RPMI7951 (cell line): ENCODE measurements at regions not wholly inside any gene's neighbourhood (a gene's known extent, or its start where the extent isn't known, plus 50 kb on each side); places are given as distances from the start of the nearest gene placed in this dataset.

ENCODE experiments used
- DNase-seq: peaks from one replicate; pipeline ENCODE4 v3.0.0-alpha.2; 2012; ENCODE audit warnings: low read depth

- no peak for DNase-seq
Observed at GRCh38 chr2:56100791-56101312, 82.9 kb upstream of the CCDC85A start.

- DNase-seq, result no peak
Observed at GRCh38 chr2:56102098-56102497, 81.7 kb upstream of the CCDC85A start.

DNA sequence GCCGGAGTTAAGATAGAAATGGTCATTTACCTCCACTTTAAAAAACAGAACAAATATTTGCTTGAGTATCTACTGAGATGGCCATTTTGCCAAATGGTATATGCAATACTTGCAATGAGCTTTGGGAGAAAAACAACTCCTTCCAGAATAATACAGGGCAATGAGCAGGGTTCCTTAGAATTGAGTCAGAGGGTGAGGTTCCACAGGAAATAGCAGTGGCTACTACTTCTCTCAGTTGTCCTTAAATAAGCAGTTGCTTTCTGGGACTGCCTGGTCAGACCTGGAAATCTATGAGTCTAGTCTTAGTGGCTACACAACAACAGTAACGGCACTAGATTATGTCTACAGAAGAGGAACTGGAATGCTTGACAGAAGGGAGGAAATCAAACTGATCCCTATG, 80.9 kb upstream of the CCDC85A start:
- no peak for DNase-seq

- DNase-seq, result no peak
Observed at GRCh38 chr2:56104962-56105361, 78.8 kb upstream of the CCDC85A start.

GRCh38 chr2:56107502-56108220, 76.1 kb upstream of the CCDC85A start:
- no peak for DNase-seq

DNA sequence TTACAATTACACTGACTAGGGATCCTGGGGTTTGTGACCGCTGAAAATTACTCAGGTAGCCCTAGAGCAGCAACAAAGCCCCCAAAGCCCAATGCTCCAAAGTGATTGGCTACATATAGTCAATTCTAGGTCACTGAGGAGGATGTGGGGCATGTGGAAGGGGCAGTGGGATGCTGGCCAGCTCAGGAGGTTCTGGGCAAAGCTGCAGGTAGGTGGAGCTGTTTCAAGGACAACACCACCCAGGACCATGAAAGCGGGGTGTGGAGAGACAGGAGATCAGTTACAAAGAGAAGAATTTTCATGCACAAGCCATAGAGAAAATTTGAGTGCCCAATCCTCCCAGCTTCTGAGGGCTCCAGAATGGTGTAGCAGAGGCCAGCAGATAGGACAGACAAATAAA, 75.0 kb upstream of the CCDC85A start:
- DNase-seq, result no peak

DNA sequence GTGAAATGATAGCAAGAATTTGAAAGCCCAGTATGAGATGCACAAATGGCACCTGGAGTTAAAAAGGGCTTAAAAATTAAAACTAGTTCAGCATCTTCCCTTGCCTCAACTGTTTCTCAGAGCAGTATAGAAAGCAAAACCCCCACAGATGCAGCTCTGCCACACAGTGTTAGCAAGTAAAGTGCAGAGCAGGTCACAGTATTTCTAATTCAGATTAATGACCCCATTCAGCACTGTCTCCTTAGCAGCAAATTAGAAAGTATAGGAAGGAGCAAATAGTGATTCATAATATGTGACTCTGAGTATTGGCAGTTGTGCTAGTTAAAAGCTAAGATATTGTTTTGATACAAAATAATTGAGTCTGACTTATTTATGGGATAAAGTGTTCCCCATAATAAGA, 73.8 kb upstream of the CCDC85A start:
- no peak for DNase-seq

DNA sequence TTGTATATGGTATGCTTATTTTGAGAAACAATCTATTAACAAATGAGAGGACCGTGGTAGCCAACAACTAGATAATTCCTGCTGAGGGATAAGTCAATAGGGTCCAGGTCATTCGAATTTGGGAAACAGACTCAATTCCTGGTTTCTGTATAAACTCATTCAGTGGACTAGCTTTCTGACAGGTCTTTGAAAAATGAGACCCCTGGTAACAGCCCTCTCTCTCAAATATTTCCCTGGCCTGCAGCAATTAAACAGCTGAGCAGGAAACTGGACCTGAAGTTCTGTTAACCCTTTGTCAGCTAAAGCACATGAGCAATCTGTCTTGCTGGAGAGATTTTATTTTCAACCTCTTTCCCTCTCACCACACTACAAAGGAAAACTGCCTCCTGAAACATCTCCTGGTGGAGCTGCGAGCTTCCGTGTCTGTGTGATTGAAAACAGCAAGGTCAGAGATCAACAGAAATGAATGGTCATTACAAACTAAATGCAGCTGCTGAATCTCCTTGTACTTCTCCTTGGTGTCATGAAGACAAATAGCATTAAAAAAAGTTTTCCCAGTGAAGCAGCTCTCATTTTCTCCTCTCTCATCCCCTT, 70.3 kb upstream of the CCDC85A start:
- DNase-seq, result no peak

- DNase-seq, result no peak
Observed at GRCh38 chr2:56117764-56118163, 66.0 kb upstream of the CCDC85A start.

- no peak for DNase-seq
Observed at GRCh38 chr2:56118474-56118873, 65.3 kb upstream of the CCDC85A start.

DNA sequence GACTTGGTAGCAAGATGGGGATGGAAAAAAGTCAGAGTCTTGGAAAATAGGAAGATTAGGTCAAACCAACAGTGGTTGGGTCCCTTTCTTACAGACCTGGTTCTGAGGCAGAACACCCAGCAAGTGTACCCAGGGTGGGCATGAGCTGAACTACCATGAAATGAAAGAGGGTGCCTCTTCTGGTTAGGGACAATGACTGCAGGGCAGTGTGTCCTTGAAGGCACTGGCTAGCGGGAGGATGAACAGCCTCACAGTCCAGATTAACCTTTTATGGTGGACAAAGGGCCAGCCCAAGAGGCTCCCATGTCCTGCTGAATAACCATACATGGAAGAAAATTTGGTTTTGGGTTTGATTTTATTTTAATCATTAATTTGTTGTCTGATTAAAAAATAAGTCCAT, 61.8 kb upstream of the CCDC85A start:
- no peak for DNase-seq

GRCh38 chr2:56123538-56123937, 60.3 kb upstream of the CCDC85A start:
- DNase-seq, result no peak

- DNase-seq, result no peak
Observed at GRCh38 chr2:56127010-56127409, 56.8 kb upstream of the CCDC85A start.

- DNase-seq, result no peak
Observed at GRCh38 chr2:56127463-56128152, 56.2 kb upstream of the CCDC85A start.

GRCh38 chr2:56128235-56128634, 55.6 kb upstream of the CCDC85A start:
- no peak for DNase-seq

GRCh38 chr2:56130463-56131070, 53.2 kb upstream of the CCDC85A start:
- peak; percentile 23 for DNase-seq

- DNase-seq, result peak; percentile 46
Observed at GRCh38 chr2:56132138-56132537, 51.7 kb upstream of the CCDC85A start.

- no peak for DNase-seq
Observed at GRCh38 chr2:56133441-56133840, 50.3 kb upstream of the CCDC85A start.

- DNase-seq, result no peak
Observed at GRCh38 chr2:56133931-56134629, 49.7 kb upstream of the CCDC85A start.
